GM12872 (cell line): ENCODE measurements at regions not wholly inside any gene's neighbourhood (a gene's known extent, or its start where the extent isn't known, plus 50 kb on each side); places are given as distances from the start of the nearest gene placed in this dataset.

ENCODE experiments used
- TF ChIP-seq, protein P1 (sequence below): IDR thresholded peaks from 3 replicates; pipeline ENCODE4 v1.5.1; 2011; ENCODE audit warnings: low read depth, mild to moderate bottlenecking, low read length, moderate library complexity; ENCODE audit not compliant: insufficient read depth

DNA sequence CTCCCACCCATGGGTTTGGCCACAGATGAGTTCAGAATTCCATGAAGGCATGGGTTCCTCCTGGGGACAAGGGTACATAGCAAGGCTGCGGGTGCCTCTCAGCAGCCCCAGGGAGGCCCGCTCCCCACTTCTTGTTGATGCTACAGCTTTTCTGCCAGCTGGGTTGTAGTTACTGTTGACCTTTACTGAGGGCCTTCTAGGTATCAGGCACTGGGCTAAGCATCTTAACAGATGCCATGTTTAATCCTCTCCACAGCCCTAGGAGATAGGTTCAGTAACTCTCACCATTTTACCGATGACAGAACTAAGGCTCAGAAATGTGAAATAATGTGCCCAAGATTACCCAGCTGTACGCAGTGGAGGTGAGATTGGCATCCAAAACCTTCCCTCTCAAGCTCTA lies 54.3 kb upstream of the DLX4 start:
- TF ChIP-seq, protein P1, sequence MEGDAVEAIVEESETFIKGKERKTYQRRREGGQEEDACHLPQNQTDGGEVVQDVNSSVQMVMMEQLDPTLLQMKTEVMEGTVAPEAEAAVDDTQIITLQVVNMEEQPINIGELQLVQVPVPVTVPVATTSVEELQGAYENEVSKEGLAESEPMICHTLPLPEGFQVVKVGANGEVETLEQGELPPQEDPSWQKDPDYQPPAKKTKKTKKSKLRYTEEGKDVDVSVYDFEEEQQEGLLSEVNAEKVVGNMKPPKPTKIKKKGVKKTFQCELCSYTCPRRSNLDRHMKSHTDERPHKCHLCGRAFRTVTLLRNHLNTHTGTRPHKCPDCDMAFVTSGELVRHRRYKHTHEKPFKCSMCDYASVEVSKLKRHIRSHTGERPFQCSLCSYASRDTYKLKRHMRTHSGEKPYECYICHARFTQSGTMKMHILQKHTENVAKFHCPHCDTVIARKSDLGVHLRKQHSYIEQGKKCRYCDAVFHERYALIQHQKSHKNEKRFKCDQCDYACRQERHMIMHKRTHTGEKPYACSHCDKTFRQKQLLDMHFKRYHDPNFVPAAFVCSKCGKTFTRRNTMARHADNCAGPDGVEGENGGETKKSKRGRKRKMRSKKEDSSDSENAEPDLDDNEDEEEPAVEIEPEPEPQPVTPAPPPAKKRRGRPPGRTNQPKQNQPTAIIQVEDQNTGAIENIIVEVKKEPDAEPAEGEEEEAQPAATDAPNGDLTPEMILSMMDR: no peak

DNA sequence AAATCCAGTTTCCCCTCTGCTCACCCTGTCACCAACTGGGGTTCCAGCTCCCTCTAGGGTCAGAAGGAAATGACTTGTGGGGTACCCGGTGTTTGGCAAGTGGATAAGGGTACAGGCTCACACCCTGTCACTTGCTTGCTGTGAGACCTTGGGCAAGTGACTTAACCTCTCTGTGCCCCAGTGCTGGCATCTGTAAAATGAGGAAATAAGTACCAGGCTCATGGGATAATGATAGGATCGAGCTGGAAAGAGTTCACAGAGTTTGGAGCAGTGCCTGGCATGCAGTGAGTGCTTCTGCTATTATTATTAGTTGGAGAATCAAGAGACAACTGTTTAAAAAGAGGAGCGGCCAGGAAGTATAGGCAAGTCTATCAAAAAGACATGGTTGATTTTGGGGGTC lies 53.7 kb upstream of the DLX4 start:
- TF ChIP-seq, protein P1: no peak

DNA sequence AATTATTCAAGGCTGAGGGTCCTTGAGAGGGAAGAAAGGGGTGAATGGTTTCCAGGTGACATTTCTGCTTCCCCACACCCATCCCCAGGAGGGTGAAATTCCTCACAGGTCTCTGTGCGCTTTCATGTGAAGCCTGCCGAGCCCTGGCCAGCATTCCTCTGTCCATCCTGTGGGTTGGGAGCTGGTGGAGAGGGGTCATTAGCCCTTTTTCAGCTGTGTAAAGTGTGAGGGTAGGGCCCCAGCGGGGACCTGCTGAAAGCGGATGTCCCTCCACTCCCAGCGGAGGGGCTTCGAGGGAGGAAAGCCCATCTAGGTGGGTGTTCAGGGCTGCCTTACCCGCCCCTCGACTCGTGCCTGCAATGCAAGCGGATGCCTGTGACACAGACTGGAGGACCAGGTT lies 53.3 kb upstream of the DLX4 start:
- TF ChIP-seq, protein P1: no peak

DNA sequence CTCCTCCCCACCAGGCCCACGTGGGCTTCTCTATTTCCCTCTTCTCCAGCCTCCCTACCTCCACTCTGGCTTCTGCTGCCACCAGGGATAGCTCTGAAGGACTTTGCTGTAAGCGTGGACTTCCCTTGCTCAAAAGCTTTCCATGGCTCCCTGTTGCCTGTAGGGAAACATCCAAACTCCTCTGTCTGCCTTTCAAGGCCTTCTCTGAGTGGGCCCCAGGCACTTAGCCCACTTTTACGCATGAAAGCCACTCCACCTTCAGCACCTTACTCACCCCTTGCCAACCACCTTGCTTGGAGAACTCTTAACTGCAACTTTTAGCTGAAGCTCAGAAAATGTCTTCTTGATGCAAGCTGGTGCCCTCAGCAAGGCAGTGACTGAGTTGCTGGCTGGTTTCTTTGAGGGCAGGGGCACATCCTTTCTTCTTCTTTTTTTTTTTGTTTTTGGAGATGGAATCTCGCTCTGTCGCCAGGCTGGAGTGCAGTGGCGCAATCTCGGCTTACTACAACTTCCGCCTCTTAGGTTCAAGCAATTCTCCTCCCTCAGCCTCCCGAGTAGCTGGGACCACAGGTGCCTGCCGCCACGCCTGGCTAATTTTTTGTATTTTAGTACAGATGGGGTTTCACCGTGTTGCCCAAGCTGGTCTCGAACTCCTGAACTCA lies 52.0 kb upstream of the DLX4 start:
- TF ChIP-seq, protein P1: no peak

DNA sequence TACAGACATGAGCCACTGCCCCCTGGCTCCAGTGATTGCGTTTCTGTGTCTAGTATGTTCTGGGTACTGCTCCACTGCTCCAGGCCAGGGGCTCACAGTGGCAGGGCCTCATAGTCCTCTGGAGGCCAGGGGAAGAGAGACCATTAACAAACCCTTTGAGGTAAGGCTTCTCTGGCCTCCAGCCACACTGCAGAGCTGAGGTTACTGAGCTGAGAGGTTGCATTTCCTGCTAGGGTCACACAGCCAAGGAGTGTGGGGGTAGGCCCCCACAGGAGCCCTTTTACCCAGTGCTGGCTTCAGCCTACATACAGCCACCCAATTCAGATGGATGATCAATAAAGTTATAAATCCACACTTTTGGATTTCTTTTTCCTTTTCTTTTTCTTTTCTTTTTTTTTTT lies 50.4 kb upstream of the DLX4 start:
- TF ChIP-seq, protein P1: no peak
